ENCODE measurements at regions not wholly inside any gene's neighbourhood (a gene's known extent, or its start where the extent isn't known, plus 50 kb on each side); places are given as distances from the start of the nearest gene placed in this dataset.

DNA sequence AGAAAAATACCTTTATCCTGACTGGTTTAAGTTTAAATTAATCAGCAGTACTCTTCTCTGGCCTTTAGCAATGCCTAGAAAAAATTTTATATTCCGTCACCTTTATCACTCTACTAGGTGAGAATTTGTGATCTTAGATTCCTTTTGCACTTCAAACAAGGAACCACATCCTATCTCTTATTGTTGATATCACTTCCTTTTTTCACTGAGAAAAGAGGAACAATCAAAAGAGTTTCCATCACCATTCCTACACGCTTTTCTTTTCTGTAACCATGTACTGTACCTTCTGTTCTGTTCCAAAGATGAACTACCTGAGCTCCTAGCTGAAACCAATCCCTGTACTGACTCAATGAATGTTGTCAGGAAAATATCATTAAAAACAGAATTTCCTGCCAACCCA lies 1379.0 kb upstream of the MIR17HG start:
- DNase-seq (ENCODE audit: low spot score), result no peak
- intact Hi-C loops (cut with DNase I), result no loop called here

DNA sequence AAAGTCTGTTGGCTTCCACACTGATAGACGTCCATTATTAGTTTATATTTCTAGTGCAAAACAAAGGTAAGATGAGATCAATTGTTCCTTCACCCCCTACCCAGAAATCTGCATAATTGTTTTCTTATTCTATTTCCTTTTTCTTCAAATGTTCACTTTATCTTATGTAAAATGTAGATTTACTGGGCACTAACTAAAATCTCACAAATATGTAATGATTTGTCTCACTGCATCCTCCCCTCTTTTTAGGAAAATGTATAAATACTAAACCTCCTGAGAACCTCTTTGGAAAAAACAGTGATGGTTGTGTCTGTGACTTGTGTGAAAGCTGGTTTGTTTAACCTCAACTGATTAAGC lies 1377.2 kb upstream of the MIR17HG start:
- intact Hi-C loops (cut with DNase I), result no loop called here
- no peak for DNase-seq (ENCODE audit: low spot score)

DNA sequence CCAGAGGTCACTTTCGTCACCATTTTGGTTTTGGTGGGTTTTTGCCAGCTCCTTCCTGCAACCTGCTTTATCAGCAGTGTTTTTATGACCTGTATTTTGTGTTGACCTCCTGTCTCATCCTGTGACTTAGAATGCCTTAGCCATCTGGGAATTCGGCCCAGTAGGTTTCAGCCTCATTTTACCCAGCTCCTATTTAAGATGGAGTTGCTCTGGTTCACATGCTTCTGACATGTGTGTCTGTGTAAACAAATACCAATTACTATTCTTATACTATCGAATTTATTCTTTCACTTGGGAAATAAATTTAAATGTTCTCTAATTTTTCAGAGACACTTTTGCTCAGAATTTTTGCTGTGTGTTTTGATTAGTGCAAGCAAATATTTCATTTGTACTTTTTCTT lies 1370.3 kb upstream of the MIR17HG start:
- DNase-seq (ENCODE audit: low spot score), result no peak
- intact Hi-C loops (cut with DNase I), result no loop called here

DNA sequence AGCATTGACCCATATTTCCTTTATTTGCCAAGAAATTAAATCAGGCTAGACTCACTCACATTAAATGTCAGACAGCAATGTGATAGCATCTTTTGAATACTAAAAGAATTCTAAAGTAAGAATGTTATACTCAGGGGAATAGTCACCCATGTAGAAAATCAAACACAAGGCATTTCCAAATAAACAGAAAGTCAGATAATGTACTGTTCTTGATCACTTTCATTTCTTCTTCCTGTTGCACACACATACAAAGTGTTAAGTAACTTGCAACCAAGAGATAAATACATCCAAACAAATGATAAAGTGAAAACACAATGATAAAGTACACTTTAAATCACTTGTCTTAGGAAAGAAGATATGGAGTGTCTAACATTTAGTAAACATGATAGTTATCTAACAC lies 1366.6 kb upstream of the MIR17HG start:
- DNase-seq (ENCODE audit: low spot score), result no peak
- intact Hi-C loops (cut with DNase I), result no loop called here

DNA sequence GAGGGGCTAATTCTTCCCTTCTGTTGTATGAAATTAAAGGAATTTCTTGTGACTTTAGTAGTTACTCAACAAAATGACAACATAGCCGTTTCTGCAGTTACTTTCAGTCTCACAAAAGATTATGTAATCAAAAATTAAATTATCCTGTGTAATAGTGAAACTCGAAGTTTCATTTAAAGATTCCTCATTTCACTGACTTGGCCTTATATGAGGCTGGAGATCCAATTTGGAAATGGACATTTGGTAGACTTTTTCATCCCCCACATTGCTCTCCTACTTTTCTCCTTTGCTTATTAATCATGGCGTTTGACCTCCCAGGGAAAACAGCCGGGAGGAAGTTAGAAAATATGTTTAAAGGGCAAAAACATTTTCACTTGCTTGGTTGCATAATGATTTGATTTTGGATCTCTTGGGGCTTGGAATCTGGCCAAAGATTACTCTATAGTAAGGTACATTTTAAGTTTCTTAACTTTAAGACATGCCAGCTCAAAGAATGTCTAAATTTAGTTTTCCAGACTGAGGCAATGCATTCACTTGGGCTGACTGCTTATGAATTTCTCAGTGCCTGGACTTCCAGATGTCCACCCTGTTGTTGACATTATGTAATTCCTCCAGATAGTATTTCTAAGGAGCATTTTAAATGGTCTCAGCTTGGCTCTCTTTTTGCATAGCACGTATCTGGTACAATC lies 1364.9 kb upstream of the MIR17HG start:
- no peak for DNase-seq (ENCODE audit: low spot score)
- intact Hi-C loops (cut with DNase I), result loop anchor here in 1 of 2 donors (1.0 kb wide), 1 partner anchor 17 kb away; no protein-coding TSS in a partner anchor

DNA sequence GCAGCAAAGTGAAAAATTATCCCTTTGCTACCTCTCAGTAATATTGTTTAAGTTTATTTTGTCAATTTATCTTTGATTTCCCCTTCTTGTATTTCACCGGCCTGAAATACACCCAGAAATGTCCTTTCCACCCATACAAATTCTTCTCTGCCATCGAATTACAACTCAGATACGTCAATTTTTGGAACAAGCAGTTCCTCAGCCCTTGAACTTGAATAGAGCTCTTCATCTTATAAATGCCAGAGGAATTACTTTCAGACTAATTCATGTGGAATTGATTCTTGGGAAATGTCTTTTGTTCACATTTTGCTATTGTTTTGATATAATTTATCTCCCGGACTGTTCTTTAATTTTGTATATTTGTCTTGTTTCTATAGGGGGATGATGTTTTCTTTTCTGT lies 1359.3 kb upstream of the MIR17HG start:
- no peak for DNase-seq (ENCODE audit: low spot score)
- intact Hi-C loops (cut with DNase I), result no loop called here

DNA sequence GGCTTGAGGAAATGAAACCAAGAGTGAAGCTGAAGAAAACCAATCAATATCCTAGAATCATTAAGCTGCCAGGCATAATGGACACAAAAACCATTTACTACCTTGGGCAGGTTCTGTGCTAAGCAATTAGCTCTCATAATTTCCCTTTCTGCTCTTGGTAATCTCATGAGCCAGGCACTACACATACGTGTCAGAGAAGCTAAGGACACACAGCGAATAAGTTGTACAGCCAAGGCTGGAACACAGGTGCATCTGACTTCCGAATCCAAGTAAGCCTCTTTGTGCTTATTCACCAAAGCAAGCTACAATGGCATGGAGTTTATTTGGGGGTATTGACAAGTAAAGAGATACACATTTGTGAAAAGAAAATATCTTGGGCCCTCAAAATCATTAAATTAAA lies 1343.9 kb upstream of the MIR17HG start:
- DNase-seq (ENCODE audit: low spot score), result no peak
- intact Hi-C loops (cut with DNase I), result no loop called here

DNA sequence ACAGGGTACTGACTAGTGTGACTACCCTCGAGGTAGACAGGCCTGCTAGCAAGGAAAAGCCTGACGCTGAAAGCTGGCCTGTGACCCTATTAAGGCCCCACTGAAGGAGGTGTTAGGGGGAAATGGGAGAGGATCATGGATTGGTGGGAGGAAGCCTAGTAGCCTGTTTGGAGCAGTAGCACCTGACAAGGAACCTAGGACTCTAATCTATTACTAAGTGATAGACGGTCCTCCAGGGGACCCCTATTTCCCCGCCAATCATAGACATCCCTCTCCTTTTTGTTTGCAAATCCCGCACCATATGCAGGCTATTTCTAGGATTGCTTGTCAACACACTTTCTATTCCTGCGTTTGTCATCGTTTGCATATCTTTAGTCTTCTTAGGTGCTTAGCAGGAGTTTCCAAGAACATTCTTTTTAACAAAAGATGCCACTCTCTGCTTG lies 1338.8 kb upstream of the MIR17HG start:
- intact Hi-C loops (cut with DNase I), result no loop called here

DNA sequence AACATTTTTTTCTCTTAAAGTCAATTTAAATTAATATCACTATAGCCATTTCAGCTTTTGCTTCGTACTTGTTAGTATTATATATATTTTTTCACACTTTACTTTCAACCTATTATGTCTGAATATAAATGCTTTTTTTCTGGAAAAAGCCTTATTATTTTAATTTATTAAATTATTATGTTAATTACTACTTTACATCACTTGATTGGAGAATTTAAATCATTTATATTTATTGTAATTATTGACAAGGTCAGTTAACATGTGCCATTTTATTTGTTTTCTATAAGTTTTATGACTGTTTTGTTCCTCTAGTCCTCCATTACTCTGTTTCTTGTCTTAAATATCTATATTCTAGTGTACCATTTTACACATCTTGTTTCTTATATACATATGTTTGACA lies 1333.4 kb upstream of the MIR17HG start:
- intact Hi-C loops (cut with DNase I), result no loop called here
- no peak for DNase-seq (ENCODE audit: low spot score)

More for the DNA sequence above, 1338.8 kb upstream of the MIR17HG start:
- no peak for DNase-seq (ENCODE audit: low spot score)

DNA sequence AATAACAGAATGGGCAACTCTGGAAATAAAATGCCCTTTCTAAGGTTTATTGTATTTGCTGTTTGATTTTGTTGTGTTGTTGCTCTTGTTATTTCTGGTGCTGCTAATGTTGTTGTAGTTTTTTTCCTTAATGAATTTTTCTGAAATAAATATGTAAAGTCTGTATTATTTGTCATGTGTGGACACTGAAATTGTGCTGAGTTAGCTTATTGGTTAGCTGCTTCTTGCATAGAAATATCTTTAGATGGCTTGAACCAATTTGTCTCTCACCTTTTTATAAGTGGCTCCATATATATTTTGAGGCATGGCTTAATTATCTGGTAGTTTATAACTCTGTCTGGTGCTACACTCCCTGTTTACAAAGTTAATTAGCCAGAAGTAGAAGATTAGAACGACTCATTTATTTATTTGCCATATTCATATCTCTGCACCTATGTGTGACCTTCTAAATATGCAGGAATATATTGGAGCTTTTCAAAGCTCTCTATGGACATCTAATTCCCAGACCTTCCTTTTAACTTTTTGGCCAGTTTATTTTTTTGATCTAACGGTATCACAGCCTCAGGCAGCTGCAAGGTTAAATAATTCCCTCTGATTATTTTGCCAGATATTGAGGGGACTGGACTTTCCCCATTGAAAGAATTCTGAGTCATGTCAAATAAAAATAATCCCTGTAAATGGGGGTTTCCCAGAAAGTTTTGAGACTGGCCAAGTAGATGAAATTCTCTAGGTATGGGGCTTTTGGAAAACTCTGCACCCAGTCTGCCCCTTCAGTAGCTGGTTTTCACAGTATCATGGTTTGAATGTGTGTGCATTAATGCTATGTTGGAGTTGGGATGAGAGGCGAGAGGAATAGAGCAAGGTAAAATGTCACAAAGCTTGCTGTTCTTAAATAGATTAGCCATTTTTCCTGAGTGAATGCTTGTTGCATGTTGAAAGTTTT lies 1331.7 kb upstream of the MIR17HG start:
- intact Hi-C loops (cut with DNase I), result no loop called here

DNA sequence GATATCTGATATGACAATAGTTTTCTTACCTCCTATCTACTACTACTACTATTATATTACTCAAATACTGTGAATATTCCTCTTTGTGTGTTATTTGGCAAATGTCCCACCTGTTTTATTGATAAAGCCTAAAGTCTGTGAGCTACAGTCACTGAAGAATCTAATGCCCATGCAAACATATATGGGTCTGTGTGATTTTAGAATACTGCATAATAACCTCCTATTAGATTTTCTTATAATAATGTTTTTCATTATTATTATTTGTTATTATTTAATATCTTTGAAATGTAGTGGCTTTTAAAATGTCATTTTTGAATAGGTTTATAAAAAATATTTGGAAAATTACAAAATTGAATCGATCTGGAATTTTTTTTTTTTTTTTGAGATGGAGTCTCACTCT lies 1330.8 kb upstream of the MIR17HG start:
- DNase-seq (ENCODE audit: low spot score), result no peak
- intact Hi-C loops (cut with DNase I), result no loop called here

More for the DNA sequence above, 1331.7 kb upstream of the MIR17HG start:
- DNase-seq (ENCODE audit: low spot score), result no peak

DNA sequence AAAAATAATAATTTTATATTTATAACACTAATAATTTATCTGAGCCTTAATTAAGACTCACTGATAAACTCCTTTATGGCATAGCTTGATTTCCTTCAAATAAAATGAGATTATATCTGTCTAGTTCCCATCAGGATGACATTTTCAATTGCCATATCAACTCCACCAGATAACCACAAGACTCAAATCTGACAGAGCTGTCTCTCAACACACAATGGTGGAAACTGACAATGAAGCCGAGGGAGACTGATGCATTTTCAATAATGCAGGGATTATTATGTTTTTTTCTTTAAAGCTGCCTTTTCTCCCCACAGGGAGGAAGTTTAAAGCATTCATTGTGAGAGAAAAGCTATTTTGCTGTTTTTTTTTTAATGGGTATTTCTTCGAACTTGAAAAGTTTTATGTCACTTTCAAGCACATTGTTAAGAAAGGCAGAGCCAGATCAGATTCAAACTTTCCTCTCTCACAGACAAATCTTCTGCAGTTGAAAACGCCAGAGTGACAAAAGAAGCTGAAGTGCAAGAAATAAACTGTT lies 1326.9 kb upstream of the MIR17HG start:
- no peak for DNase-seq (ENCODE audit: low spot score)
- intact Hi-C loops (cut with DNase I), result no loop called here

DNA sequence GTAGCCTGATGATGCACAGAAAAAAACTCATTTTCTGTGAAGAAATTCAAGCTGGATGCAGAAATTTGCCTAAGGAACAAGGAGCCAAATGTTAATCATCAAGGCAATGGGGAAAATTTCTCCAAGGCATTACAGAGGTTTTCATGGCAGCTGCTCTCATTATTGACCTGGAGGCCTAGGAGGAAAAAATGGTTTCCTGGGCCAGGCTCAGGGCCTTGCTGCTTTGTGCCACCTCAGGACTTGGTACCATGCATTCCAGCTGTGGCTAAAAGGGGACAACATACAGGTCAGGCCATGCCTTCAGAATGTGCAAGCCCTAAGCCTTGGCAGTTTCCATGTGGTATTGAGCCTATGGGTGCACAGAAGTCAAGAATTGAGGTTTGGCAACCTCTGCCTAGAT lies 1320.1 kb upstream of the MIR17HG start:
- intact Hi-C loops (cut with DNase I), result no loop called here
- DNase-seq (ENCODE audit: low spot score), result no peak

DNA sequence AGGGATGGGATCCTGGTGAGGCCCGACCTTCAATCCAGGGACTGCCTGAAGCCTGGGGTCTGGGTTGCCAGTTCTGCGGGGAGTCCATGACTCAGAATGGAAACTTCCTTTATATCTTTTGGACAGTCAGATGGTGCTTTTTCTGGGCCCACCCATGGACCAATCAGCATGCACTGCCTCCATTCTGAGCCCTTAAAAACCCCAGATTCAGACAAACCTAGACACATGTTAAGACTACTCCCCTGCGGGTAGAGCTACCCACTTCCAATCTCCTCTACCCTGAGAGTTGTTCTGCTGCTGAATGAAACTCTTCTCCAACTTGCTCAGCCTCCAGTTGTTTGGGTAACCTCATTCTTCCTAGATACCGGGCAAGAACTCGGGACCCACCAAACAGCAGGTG lies 1315.2 kb upstream of the MIR17HG start:
- intact Hi-C loops (cut with DNase I), result no loop called here
- DNase-seq (ENCODE audit: low spot score), result no peak

DNA sequence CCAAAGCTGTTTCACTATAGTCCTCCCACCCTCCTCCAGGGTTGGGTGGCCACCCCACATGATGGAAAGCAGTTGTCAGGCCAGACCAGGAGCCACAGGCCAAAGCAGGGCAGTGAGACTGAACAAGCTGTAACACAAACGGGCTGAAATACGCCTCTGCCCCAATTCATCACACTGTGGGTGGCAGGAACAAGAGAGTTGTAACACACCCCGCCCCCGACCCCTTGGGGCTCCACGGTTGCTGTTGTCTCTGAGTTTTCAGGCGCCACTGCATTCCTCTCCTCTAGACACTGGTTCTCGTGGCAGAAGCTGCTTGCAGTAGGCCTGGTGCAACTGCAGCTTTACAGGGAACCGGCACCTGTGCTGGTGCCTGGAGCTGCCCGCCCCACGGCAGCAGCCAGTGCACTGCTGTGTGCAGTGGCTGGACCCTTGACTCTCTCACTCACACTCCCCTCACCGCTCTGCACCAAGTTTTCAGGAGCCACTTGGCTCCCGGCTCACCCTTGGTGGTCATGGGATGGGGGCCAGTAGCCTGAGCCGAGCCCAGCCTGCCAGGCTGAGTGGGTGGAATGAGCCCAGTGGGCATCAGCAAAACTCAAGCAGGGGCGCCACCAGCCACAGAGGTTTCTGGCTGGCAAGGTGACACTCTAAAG lies 1314.5 kb upstream of the MIR17HG start:
- intact Hi-C loops (cut with DNase I), result no loop called here
- DNase-seq (ENCODE audit: low spot score), result no peak

DNA sequence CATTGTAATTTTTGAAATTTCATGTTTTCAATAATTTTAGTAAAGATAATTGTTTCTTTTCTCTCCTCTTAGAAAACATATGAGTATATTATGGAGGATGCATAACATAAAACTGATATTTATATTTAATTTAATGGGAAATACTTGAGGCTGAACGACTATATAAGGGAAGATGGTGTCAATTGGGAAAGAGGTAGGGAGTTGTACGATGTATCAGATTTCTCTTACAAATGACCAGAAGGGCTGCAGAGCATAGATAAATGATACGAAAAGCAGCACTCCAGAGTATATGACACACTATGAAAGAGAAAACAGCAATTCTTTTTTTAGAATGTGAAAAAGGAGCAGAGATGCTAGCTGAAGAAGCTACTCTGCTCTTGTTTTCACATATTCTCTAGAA lies 1308.0 kb upstream of the MIR17HG start:
- intact Hi-C loops (cut with DNase I), result no loop called here
- no peak for DNase-seq (ENCODE audit: low spot score)

DNA sequence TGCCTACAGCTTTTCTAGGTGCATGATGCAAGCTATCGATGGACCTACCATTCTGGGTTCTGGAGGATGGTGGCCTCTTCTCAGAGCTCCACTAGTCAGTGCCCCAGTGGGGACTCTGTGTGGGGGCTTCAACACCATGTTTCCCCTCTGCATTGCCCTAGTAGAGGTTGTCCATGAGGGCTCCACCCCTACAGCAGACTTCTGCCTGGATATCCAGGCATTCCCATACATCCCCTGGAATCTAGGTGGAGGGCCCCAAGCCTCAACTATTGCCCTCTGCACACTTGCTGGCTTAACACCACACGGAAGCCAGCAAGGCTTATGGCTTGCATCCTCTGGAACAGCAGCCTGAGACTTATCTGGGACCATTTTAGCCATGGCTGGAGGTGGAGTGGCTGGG lies 1299.9 kb upstream of the MIR17HG start:
- DNase-seq (ENCODE audit: low spot score), result no peak
- intact Hi-C loops (cut with DNase I), result no loop called here

DNA sequence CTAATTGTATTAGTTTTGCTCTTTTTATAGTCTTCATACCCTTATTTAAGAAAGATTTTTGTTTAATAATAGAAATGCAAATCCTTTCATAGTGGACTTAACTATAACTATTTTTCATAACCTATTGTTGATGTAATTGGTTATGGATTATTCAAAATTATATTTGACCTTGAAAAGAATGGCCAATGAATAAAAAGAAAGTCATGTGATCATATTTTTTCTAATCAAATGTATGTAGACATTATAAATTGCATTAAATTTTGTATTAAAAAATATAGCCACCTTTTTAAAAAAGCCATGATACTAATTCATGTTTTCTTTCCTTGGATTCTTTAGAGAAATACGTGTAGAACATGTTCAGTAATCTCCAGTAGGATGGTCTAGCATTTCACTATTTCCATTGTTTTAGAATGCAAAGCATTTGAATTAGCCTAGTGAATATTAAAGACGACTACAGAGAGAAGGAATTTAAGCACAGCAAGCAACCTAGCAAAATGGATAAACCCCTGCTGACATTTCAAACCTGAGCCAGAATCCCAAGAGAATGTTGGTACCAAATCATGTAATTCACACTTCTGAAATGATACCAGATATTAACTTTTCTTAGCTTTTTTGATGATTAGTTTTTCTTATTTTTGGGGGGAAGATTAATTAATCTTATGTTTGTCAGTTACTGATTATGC lies 1297.4 kb upstream of the MIR17HG start:
- intact Hi-C loops (cut with DNase I), result no loop called here
- no peak for DNase-seq (ENCODE audit: low spot score)

DNA sequence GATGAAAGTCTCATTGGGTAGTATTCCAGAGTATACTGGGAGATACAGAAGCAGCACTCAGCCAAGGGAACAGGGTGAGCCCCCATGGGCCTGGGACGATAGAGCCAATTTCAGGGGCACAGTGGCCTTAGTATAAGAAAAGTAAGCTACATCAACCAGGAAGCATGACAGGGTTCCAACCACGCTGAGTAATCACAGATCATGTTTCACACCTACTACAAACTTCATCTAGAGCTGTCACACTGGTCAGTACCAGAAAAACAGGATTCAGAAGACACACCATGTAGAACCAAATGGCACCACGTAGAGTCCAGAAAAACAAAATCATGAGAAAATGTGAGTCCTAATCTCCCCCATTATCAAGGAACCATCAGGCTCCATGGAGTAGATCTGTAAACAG lies 1292.4 kb upstream of the MIR17HG start:
- intact Hi-C loops (cut with DNase I), result no loop called here
- DNase-seq (ENCODE audit: low spot score), result no peak

DNA sequence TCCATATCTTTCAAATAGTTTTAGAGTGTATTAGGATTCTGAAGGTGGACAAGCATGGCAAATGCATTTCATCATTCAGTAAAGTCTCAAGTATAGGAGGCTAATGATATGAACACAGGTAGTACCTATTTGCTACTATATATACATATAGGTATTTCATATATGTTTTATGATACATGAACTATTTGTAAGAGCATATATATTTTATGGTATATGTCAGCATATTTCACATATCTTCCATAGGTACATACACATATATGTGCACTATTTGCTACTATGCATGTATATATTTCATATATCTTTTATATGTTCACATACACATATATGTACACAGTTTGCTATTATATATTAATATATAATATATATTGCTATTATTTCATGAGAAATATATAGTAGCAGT lies 1291.7 kb upstream of the MIR17HG start:
- intact Hi-C loops (cut with DNase I), result no loop called here
- no peak for DNase-seq (ENCODE audit: low spot score)

Data from posterior vena cava (tissue), 2 donors.